ENCODE measurements at regions not wholly inside any gene's neighbourhood (a gene's known extent, or its start where the extent isn't known, plus 50 kb on each side); places are given as distances from the start of the nearest gene placed in this dataset.

DNA sequence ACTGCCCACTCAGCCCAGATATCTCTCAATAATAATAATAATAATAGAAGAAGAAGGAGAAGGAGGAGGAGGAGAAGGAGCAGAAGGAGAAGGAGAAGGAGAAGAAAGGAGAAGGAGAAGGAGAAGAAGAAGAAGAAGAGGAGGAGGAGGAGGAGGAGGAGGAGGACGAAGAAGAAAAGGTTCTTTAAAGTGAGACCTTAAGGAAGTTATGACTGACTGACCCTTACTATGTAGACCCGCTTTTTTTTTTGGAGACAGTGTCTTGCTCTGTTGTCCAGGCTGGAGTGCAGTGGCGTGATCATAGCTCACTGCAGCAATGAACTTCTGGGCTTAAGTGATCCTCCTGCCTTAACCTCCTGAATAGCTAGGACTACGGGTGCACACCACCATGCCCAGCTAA lies 88.9 kb upstream of the RFX8 start:
- H3K9me1 ChIP-seq (replicated peaks; ENCODE audit: control insufficient read depth, extremely low read depth, insufficient read depth, low read length), result no peaks in the 10 kb centered on the region

DNA sequence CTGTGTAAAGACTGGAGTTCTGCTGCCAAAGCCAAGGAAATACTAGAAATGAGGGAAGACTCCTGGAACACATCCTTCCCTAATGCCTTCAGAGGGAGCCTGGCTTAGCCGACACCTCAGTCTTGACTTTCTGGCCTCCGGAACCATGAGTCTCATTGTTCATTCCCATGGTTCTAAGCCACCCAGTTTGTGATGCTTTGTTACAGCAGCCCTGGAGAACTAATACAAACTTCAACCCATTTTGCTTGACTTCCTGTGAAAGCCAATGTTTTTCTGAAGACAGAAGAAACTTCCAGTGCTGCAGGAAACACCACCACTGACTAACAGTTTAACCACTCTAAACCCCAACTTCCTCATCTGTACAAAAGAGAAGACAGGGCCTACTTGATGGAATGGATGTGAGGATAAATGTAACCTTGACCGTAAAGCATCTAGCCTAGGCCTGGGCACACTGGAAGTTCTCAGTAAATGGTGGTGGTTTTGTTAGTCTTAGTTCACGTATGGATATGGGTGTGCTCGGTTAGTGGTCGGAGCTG lies 85.9 kb upstream of the RFX8 start:
- Histone ChIP-seq H3K9me3 (replicated peaks; ENCODE audit: control insufficient read depth, insufficient read depth, low read length) (no peaks in the 10 kb centered on the region), H3K27ac (ENCODE audit: insufficient read depth, low read depth, low read length) (no peak overlapping the region), H3K9ac (replicated peaks; ENCODE audit: extremely low read depth, insufficient read depth, low read length) (no peak overlapping the region), H4K20me1 (replicated peaks; ENCODE audit: control insufficient read depth, extremely low read depth, insufficient read depth, low read length) (no peaks in the 10 kb centered on the region), H3K9me1 (replicated peaks; ENCODE audit: control insufficient read depth, extremely low read depth, insufficient read depth, low read length) (no peaks in the 10 kb centered on the region), H3K79me2 (ENCODE audit: control insufficient read depth, insufficient read depth, low read length) (no peaks in the 10 kb centered on the region), H3K4me1 (ENCODE audit: control insufficient read depth, extremely low read depth, insufficient read depth, low read length) (peaks cover 18% of the 10 kb centered on the region), H3K4me2 (ENCODE audit: insufficient read depth, low read length) (no peak overlapping the region), H3K4me3 (replicated peaks in 1 of 3; ENCODE audit: insufficient read depth in 1 of 3, low read depth in 1 of 3, low read length in 3 of 3) (no peak overlapping the region), H3K27me3 (ENCODE audit: control insufficient read depth in 2 of 2, insufficient read depth in 2 of 2, low read length in 2 of 2) (peaks cover 3 to 6% of the 10 kb centered on the region in 2 experiments), H3K36me3 (ENCODE audit: control insufficient read depth in 2 of 2, extremely low read depth in 1 of 2, insufficient read depth in 2 of 2, low read length in 2 of 2) (no peaks in the 10 kb centered on the region), H2AFZ (ENCODE audit: low read depth, low read length) (peak overlapping the region; percentile 11)
- no peak for DNase-seq (ENCODE audit: low read depth, low spot score)
- intact Hi-C loops (cut with micrococcal nuclease), result no loop called here
- FAIRE-seq, result peak; percentile 67
- CTCF ChIA-PET, result no interaction called here
- dilution Hi-C loops (cut with MboI; ENCODE audit: extremely low pct_ligation_motif_present, low sequenced_read_pairs), result no loop called here
- POLR2A ChIA-PET, result no interaction called here
- BruUV-seq (replicated peaks), result no TSS peak
- TF ChIP-seq FOS (IDR thresholded peaks at IDR 0.05; ENCODE audit: borderline replicate concordance, insufficient read depth, low read length) (no peak), EZH2 (IDR thresholded peaks at IDR 0.05; ENCODE audit: borderline replicate concordance, low read depth, low read length, severe bottlenecking) (no peak), POLR2A (IDR thresholded peaks at IDR 0.05; ENCODE audit: low read depth, low read length) (no peak), MYC (IDR thresholded peaks at IDR 0.05; ENCODE audit: low read depth, low read length) (no peak), GATA2 (IDR thresholded peaks at IDR 0.05; ENCODE audit: insufficient read depth, insufficient read length, low read depth, low read length) (no peak), POLR2AphosphoS5 (IDR thresholded peaks at IDR 0.05; ENCODE audit: insufficient read depth, low read depth, low read length) (no peak)
- TF ChIP-seq, protein P1, sequence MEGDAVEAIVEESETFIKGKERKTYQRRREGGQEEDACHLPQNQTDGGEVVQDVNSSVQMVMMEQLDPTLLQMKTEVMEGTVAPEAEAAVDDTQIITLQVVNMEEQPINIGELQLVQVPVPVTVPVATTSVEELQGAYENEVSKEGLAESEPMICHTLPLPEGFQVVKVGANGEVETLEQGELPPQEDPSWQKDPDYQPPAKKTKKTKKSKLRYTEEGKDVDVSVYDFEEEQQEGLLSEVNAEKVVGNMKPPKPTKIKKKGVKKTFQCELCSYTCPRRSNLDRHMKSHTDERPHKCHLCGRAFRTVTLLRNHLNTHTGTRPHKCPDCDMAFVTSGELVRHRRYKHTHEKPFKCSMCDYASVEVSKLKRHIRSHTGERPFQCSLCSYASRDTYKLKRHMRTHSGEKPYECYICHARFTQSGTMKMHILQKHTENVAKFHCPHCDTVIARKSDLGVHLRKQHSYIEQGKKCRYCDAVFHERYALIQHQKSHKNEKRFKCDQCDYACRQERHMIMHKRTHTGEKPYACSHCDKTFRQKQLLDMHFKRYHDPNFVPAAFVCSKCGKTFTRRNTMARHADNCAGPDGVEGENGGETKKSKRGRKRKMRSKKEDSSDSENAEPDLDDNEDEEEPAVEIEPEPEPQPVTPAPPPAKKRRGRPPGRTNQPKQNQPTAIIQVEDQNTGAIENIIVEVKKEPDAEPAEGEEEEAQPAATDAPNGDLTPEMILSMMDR (IDR thresholded peaks at IDR 0.05; ENCODE audit: extremely low read depth in 1 of 2, insufficient read depth in 1 of 2, low read depth in 1 of 2, low read length in 2 of 2), result no peak

More for the DNA sequence above, 88.9 kb upstream of the RFX8 start:
- ChIA-PET POLR2A (no interaction called here), CTCF (interaction anchor here (0.9 kb wide), 1 partner anchor 17 kb away, joined by 4 read pairs; no protein-coding TSS in a partner anchor)
- Histone ChIP-seq H3K79me2 (ENCODE audit: control insufficient read depth, insufficient read depth, low read length) (no peaks in the 10 kb centered on the region), H3K4me3 (replicated peaks in 1 of 3; ENCODE audit: insufficient read depth in 1 of 3, low read depth in 1 of 3, low read length in 3 of 3) (no peak overlapping the region), H3K4me2 (ENCODE audit: insufficient read depth, low read length) (no peak overlapping the region), H3K27ac (ENCODE audit: insufficient read depth, low read depth, low read length) (no peak overlapping the region), H3K27me3 (ENCODE audit: control insufficient read depth in 2 of 2, insufficient read depth in 2 of 2, low read length in 2 of 2) (peaks cover 6 to 12% of the 10 kb centered on the region in 2 experiments), H3K9me3 (replicated peaks; ENCODE audit: control insufficient read depth, insufficient read depth, low read length) (no peaks in the 10 kb centered on the region), H3K4me1 (ENCODE audit: control insufficient read depth, extremely low read depth, insufficient read depth, low read length) (peaks cover 18% of the 10 kb centered on the region), H4K20me1 (replicated peaks; ENCODE audit: control insufficient read depth, extremely low read depth, insufficient read depth, low read length) (no peaks in the 10 kb centered on the region), H2AFZ (ENCODE audit: low read depth, low read length) (no peak overlapping the region), H3K36me3 (ENCODE audit: control insufficient read depth in 2 of 2, extremely low read depth in 1 of 2, insufficient read depth in 2 of 2, low read length in 2 of 2) (no peaks in the 10 kb centered on the region), H3K9ac (replicated peaks; ENCODE audit: extremely low read depth, insufficient read depth, low read length) (no peak overlapping the region)
- BruUV-seq (replicated peaks), result no TSS peak
- intact Hi-C loops (cut with micrococcal nuclease) (no loop called here), dilution Hi-C loops (cut with MboI; ENCODE audit: extremely low pct_ligation_motif_present, low sequenced_read_pairs) (no loop called here)
- no peak for TF ChIP-seq POLR2A (IDR thresholded peaks at IDR 0.05; ENCODE audit: low read depth, low read length)
- FAIRE-seq (no peak), DNase-seq (ENCODE audit: low read depth, low spot score) (no peak)
